ENCODE measurements at regions not wholly inside any gene's neighbourhood (a gene's known extent, or its start where the extent isn't known, plus 50 kb on each side); places are given as distances from the start of the nearest gene placed in this dataset.

- TF ChIP-seq ZNF398 (CRISPR knock-in tag; IDR thresholded peaks at IDR 0.05), result no peak
- TF ChIP-seq CTCF (IDR thresholded peaks at IDR 0.05 in 2 of 3, conservative IDR thresholded peaks at IDR 0.05 in 1 of 3; ENCODE audit: insufficient read depth in 2 of 3, low read depth in 1 of 3, low read length in 3 of 3), result peak; percentile 65 to 72 (median 66)
- no peak for TF ChIP-seq ZNF311 (CRISPR knock-in tag; IDR thresholded peaks at IDR 0.05)
- no peak for TF ChIP-seq FUS (optimal IDR thresholded peaks at IDR 0.05; ENCODE audit: low read depth, low read length)
- no peak for TF ChIP-seq MAFG (tag; conservative IDR thresholded peaks at IDR 0.05)
- peak; percentile 22; the same call in 1 of the 2 replicates for TF ChIP-seq CBFA2T3 (IDR thresholded peaks at IDR 0.05)
- TF ChIP-seq RAD21 (CRISPR knock-in tag; conservative IDR thresholded peaks at IDR 0.05 in 1 of 2, IDR thresholded peaks at IDR 0.05 in 1 of 2), result peak; percentile 29 to 75
- TF ChIP-seq NR2C2 (CRISPR knock-in tag; IDR thresholded peaks at IDR 0.05), result no peak
- no peak for TF ChIP-seq NR2C2 (tag; IDR thresholded peaks at IDR 0.05)
- TF ChIP-seq HINFP (tag; conservative IDR thresholded peaks at IDR 0.05; ENCODE audit: low read depth), result no peak
- TF ChIP-seq JUND (IDR thresholded peaks at IDR 0.05; ENCODE audit: borderline replicate concordance, low read depth, low read length), result peak; percentile 5; the same call in 1 of the 2 replicates
- TF ChIP-seq JUND (tag; IDR thresholded peaks at IDR 0.05; ENCODE audit: borderline replicate concordance, low read depth, low read length), result no peak
- no peak for TF ChIP-seq SMARCA5 (IDR thresholded peaks at IDR 0.05)
- TF ChIP-seq NR2C1 (IDR thresholded peaks at IDR 0.05), result no peak
- no peak for TF ChIP-seq NR2C1 (tag; IDR thresholded peaks at IDR 0.05)
- TF ChIP-seq L3MBTL2 (IDR thresholded peaks at IDR 0.05), result peak; percentile 47; the same call in 1 of the 2 replicates
- TF ChIP-seq CCAR2 (IDR thresholded peaks at IDR 0.05; ENCODE audit: low read depth, low read length), result no peak
- 0 out of 2 replicates have a peak, but pooled peaks have one; percentile 12 for TF ChIP-seq TEAD4 (IDR thresholded peaks at IDR 0.05; ENCODE audit: low read length)
- no peak for TF ChIP-seq TEAD4 (CRISPR knock-in tag; IDR thresholded peaks at IDR 0.05; ENCODE audit: borderline replicate concordance)
- TF ChIP-seq WHSC1 (IDR thresholded peaks at IDR 0.05; ENCODE audit: low read length), result no peak
Observed at GRCh38 chr3:176872771-176873209, 324.5 kb downstream of the TBL1XR1 start (continued).

All from K562 (cell line).